Right lobe of liver (tissue), 6 donors: ENCODE measurements at regions not wholly inside any gene's neighbourhood (a gene's known extent, or its start where the extent isn't known, plus 50 kb on each side); places are given as distances from the start of the nearest gene placed in this dataset.
"Not testable (repeated sequence)": the region's sequence is repeated elsewhere in the genome, so short reads cannot be mapped to it uniquely, and the experiment has no call there.

Experiments used
- ATAC-seq, 4 donors: fragments of 200-7000 bp; cut with Tn5 transposase; one replicate each; pipeline ENCODE4 v1.9.1; 2020; ENCODE audit warnings: mild to moderate bottlenecking in 4 of 4, moderate library complexity in 4 of 4
- DNase-seq, 3 donors: peaks; one replicate each; pipeline ENCODE4 v3.0.0-alpha.2; 2020
- H3K27ac ChIP-seq, 3 donors: fragments of 200-600 bp; one replicate each; pipeline ENCODE4 v1.8.0; 2022
- H3K27me3 ChIP-seq, 2 donors: fragments of 200-600 bp; one replicate each; pipeline ENCODE4 v1.8.0; 2022
- H3K36me3 ChIP-seq, 4 donors: fragments of 200-600 bp; sonication (generic) in 1 of 4; one replicate each; pipeline versions ENCODE4 v1.5.1 to v1.8.0; 2017 to 2022; ENCODE audit warnings: control low read depth in 1 of 4
- H3K4me1 ChIP-seq, 4 donors: fragments of 200-600 bp; sonication (generic) in 1 of 4; one replicate each; pipeline versions ENCODE4 v1.5.1 to v1.8.0; 2017 to 2022; ENCODE audit warnings: control low read depth in 1 of 4
- H3K4me3 ChIP-seq, 3 donors: fragments of 200-600 bp; one replicate each; pipeline ENCODE4 v1.8.0; 2022
- H3K9me3 ChIP-seq, 4 donors: fragments of 200-600 bp; sonication (generic) in 1 of 4; one replicate each; pipeline versions ENCODE4 v1.5.1 to v1.8.0; 2017 to 2022; ENCODE audit warnings: control low read depth in 1 of 4
- POLR2A ChIP-seq: fragments of 450-650 bp; IDR thresholded peaks from one replicate; pipeline ENCODE4 v1.6.1; 2017; ENCODE audit warnings: antibody characterized with exemption, mild to moderate bottlenecking
- WGBS: methylation state at CpG from one replicate; pipeline ENCODE4 v1.1.6; 2018; ENCODE audit warnings: low coverage, low lambda C conversion rate; ENCODE audit not compliant: insufficient coverage; ENCODE audit errors: missing lambda C conversion rate; 5-methylcytosine and 5-hydroxymethylcytosine counted together
- intact Hi-C, 2 donors: fragments of 100-400 bp; cut with DNase I; formaldehyde crosslinking; loops; one replicate each; pipeline versions ENCODE4 v1.11.2 to v1.14.1; 2022
- TF ChIP-seq, protein P1 (sequence below), 4 donors: fragments of 200-600 bp in 3 of 4; fragments of 450-650 bp in 1 of 4; IDR thresholded peaks; one replicate each; pipeline versions ENCODE4 v1.5.1 to v1.8.0; 2016 to 2022; ENCODE audit warnings: antibody characterized with exemption in 4 of 4, mild to moderate bottlenecking in 2 of 4
- donor health status: DM: no; HTN: yes; CAD: no.
- donor health status: DM: no; HTN: no; CAD: no.
- donor health status: DM: no; HTN: no; CAD: no.
- donor health status: DM: no; HTN: yes; CAD: no.
- donor health status: DM: no; HTN: yes; CAD: no.

DNA sequence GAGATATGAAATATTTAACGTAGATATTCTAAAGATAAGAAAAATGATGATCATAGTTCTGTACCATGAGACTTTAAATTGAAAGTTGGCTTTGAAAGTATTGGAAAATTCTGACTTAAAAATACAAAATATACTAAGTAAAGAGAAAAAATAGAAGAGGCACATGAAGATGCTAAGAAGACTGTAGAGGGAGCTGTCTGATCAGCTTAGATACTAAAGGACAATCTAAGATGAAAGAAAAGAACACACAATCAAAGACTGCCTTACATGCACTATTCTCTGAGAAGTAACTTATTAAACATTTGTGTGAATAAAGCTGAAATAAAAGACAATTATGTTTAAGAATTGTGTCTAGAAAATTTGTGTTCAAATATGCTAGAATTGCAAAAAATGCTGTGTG is 55.1 kb downstream of the RBMXL2 start:
- 18% methylated on average over 1 of the region's 1 CpG for WGBS
- no peaks in the 10 kb centered on the region for H3K9me3 ChIP-seq
- TF ChIP-seq, protein P1, sequence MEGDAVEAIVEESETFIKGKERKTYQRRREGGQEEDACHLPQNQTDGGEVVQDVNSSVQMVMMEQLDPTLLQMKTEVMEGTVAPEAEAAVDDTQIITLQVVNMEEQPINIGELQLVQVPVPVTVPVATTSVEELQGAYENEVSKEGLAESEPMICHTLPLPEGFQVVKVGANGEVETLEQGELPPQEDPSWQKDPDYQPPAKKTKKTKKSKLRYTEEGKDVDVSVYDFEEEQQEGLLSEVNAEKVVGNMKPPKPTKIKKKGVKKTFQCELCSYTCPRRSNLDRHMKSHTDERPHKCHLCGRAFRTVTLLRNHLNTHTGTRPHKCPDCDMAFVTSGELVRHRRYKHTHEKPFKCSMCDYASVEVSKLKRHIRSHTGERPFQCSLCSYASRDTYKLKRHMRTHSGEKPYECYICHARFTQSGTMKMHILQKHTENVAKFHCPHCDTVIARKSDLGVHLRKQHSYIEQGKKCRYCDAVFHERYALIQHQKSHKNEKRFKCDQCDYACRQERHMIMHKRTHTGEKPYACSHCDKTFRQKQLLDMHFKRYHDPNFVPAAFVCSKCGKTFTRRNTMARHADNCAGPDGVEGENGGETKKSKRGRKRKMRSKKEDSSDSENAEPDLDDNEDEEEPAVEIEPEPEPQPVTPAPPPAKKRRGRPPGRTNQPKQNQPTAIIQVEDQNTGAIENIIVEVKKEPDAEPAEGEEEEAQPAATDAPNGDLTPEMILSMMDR (IDR thresholded peaks at IDR 0.05): peak; percentile 45 to 63 (median 56)
- TF ChIP-seq POLR2A: no peak
- intact Hi-C loops: loop anchor here in 1 of 2 donors (10.0 kb wide), 1 partner anchor 131 kb away; no protein-coding TSS in a partner anchor
- no peak overlapping the region for H3K4me3 ChIP-seq
- no peak overlapping the region for H3K27ac ChIP-seq
- no peaks in the 10 kb centered on the region for H3K36me3 ChIP-seq
- H3K27me3 ChIP-seq: no peaks in the 10 kb centered on the region
- no peaks in the 10 kb centered on the region for H3K4me1 ChIP-seq
- DNase-seq: no peak
- peak; percentile 50 to 68 (median 65) for ATAC-seq

DNA sequence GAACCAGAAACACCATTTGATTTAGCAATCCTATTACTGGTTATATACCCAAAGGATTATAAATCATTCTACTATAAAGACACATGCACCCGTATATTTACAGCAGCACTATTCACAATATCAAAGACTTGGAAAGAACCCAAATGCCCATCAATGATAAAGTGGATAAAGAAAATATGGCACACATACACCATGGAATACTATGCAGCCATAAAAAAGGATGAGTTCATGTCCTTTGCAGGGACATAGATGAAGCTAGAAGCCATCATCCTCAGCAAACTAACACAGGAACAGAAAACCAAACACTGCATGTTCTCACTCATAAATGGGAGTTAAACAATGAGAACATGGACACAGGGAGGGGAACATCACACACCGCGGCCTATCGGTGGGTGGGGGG is 61.3 kb downstream of the RBMXL2 start:
- H3K27me3 ChIP-seq, H3K4me3 ChIP-seq, H3K27ac ChIP-seq, H3K9me3 ChIP-seq, intact Hi-C loops, DNase-seq, ATAC-seq, H3K36me3 ChIP-seq, H3K4me1 ChIP-seq: not testable (repeated sequence)
- 91% methylated on average over 4 of the region's 4 CpGs for WGBS

- H3K4me3 ChIP-seq: no peak overlapping the region
- 15% methylated on average over 2 of the region's 2 CpGs for WGBS
- ATAC-seq: no peak
- no peaks in the 10 kb centered on the region for H3K36me3 ChIP-seq
- intact Hi-C loops: no loop called here
- no peaks in the 10 kb centered on the region for H3K9me3 ChIP-seq
- no peak for DNase-seq
- no peak overlapping the region for H3K27ac ChIP-seq
- H3K4me1 ChIP-seq: no peaks in the 10 kb centered on the region
- TF ChIP-seq POLR2A: no peak
- TF ChIP-seq, protein P1 (IDR thresholded peaks at IDR 0.05): no peak
- no peaks in the 10 kb centered on the region for H3K27me3 ChIP-seq
Measured at GRCh38 chr11:7154881-7155361, 66.1 kb downstream of the RBMXL2 start.

- 43% methylated on average over 3 of the region's 3 CpGs for WGBS
- Histone ChIP-seq H3K27me3 (no peaks in the 10 kb centered on the region), H3K4me1 (no peaks in the 10 kb centered on the region), H3K4me3 (no peak overlapping the region), H3K9me3 (no peaks in the 10 kb centered on the region), H3K36me3 (no peaks in the 10 kb centered on the region), H3K27ac (no peak overlapping the region)
- intact Hi-C loops: no loop called here
- TF ChIP-seq, protein P1 (IDR thresholded peaks at IDR 0.05): no peak
- no peak for TF ChIP-seq POLR2A
- ATAC-seq: no peak
- no peak for DNase-seq
Measured at GRCh38 chr11:7160814-7161489, 72.2 kb downstream of the RBMXL2 start.

DNA sequence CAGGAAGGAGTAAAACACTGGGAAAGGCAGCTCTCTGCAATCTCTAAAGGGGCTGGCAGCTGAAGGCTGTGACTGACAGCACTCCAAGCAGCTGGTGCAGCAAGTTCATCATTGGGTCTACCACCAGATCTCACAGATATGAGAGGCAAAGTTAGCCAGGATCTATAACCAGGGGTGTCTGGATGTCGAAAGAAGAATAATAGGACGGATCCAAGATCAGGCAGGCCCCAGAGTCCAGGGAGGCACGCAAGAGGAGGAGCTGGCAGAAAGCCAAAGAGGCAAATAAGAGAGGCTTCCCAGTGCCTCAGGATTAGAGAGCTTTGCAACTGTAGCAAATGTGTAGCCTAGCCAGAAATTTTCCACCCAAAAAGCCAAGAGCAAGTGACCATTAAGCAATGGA is 77.1 kb downstream of the RBMXL2 start:
- H3K36me3 ChIP-seq: no peaks in the 10 kb centered on the region
- intact Hi-C loops: no loop called here
- H3K9me3 ChIP-seq: no peaks in the 10 kb centered on the region
- 30% methylated on average over 3 of the region's 3 CpGs for WGBS
- H3K4me1 ChIP-seq: no peaks in the 10 kb centered on the region
- ATAC-seq (no peak), DNase-seq (no peak)
- TF ChIP-seq, protein P1 (IDR thresholded peaks at IDR 0.05): no peak
- TF ChIP-seq POLR2A: no peak
- no peak overlapping the region for H3K27ac ChIP-seq
- no peak overlapping the region for H3K4me3 ChIP-seq
- no peaks in the 10 kb centered on the region for H3K27me3 ChIP-seq
